ENCODE measurements at regions not wholly inside any gene's neighbourhood (a gene's known extent, or its start where the extent isn't known, plus 50 kb on each side); places are given as distances from the start of the nearest gene placed in this dataset.

DNA sequence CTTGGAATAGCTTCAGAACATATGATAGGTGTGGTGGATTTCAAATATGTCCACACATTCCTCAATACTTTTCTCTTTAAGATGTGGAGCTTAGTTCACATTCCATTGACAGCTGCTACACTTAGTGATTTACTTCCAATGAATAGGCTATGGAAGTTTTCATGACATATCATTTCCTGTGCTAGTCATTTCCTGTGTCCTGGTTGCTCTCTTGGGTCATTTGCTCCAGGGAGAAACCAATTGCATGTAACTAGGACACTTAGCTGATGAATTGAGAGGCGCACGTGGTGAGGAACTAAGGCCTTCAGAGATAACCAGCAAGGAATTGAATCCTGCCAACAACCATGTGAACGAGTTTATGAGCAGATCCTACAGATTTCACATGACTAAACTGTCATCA lies 120.9 kb downstream of the SLC17A6 start:
- H3K27ac Mint-ChIP-seq (ENCODE audit: unreplicated experiment), result no peak overlapping the region
- DNase-seq (ENCODE audit: low read depth, low spot score), result no peak
- TF ChIP-seq, protein P1, sequence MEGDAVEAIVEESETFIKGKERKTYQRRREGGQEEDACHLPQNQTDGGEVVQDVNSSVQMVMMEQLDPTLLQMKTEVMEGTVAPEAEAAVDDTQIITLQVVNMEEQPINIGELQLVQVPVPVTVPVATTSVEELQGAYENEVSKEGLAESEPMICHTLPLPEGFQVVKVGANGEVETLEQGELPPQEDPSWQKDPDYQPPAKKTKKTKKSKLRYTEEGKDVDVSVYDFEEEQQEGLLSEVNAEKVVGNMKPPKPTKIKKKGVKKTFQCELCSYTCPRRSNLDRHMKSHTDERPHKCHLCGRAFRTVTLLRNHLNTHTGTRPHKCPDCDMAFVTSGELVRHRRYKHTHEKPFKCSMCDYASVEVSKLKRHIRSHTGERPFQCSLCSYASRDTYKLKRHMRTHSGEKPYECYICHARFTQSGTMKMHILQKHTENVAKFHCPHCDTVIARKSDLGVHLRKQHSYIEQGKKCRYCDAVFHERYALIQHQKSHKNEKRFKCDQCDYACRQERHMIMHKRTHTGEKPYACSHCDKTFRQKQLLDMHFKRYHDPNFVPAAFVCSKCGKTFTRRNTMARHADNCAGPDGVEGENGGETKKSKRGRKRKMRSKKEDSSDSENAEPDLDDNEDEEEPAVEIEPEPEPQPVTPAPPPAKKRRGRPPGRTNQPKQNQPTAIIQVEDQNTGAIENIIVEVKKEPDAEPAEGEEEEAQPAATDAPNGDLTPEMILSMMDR (conservative IDR thresholded peaks at IDR 0.05), result no peak
- H3K9me3 Mint-ChIP-seq, result peaks cover 2% of the 10 kb centered on the region
- peaks cover 2% of the 10 kb centered on the region for H3K36me3 Mint-ChIP-seq (ENCODE audit: low read depth)
- no peak overlapping the region for H3K4me3 Mint-ChIP-seq
- no peaks in the 10 kb centered on the region for H3K27me3 Mint-ChIP-seq (ENCODE audit: low read depth)
- H3K4me1 Mint-ChIP-seq, result peaks cover 34% of the 10 kb centered on the region

DNA sequence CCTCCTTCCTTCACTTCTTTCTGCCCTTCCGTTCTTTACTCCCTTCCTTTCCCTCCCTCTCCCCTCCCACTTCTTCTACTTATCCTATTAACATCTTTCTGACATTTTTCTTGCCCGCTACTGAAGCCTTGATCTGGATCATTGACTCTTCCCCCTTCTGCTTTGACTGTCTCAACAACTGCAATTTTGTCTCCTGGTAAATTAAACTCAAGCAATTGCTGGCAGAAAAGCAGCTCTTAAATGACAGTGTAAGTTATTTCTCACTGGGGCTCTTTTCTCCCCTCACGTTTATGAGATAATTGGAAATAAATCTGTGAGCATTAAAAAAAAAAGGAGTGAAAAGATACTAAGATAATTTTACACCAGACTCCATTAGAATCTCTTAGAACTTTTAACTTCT lies 120.0 kb downstream of the SLC17A6 start:
- Mint-ChIP-seq H3K27ac (ENCODE audit: unreplicated experiment) (no peak overlapping the region), H3K4me3 (no peak overlapping the region), H3K27me3 (ENCODE audit: low read depth) (no peaks in the 10 kb centered on the region), H3K9me3 (peaks cover 2% of the 10 kb centered on the region), H3K4me1 (peaks cover 34% of the 10 kb centered on the region), H3K36me3 (ENCODE audit: low read depth) (peaks cover 2% of the 10 kb centered on the region)
- TF ChIP-seq, protein P1 (conservative IDR thresholded peaks at IDR 0.05), result no peak
- DNase-seq (ENCODE audit: low read depth, low spot score), result no peak

DNA sequence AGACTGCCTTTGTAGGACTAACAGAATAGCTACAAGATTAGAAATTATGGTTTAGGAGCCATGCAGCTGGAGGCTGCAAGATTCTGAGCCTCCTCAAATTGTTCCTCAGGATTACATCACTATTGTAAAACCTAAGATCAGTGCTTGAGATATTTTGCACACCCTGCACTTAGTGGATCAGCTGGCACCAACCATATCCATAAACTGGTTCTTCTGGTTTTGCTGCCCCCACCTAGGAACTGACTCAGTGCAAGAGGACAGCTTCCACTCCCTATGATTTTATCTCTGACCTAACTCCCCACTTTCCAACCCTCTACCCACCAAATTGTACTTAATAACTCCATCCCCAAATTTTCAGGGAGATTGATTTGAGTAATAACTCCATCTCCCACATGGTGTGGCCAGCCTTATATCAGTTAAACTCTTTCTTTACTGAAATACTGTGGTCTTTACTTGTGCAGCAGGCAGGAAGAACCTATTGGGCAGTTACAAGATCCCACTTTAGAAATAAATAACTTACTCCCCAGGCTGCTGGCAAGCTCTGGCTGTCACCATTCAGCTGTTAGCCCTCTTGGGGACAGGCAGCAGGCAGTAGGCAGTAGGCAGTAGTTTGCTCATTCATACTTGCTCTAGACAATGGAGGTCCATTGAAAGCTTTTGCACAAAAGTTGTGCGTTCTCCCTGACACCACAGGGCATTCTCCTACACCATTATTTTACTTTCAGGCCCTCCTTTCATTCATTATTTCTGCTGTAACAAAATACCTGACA lies 119.0 kb downstream of the SLC17A6 start:
- Mint-ChIP-seq H3K36me3 (ENCODE audit: low read depth) (peaks cover 2% of the 10 kb centered on the region), H3K9me3 (peaks cover 2% of the 10 kb centered on the region), H3K27ac (ENCODE audit: unreplicated experiment) (no peak overlapping the region), H3K4me3 (no peak overlapping the region), H3K4me1 (peaks cover 29% of the 10 kb centered on the region), H3K27me3 (ENCODE audit: low read depth) (no peaks in the 10 kb centered on the region)
- no peak for DNase-seq (ENCODE audit: low read depth, low spot score)
- TF ChIP-seq, protein P1 (conservative IDR thresholded peaks at IDR 0.05), result no peak

DNA sequence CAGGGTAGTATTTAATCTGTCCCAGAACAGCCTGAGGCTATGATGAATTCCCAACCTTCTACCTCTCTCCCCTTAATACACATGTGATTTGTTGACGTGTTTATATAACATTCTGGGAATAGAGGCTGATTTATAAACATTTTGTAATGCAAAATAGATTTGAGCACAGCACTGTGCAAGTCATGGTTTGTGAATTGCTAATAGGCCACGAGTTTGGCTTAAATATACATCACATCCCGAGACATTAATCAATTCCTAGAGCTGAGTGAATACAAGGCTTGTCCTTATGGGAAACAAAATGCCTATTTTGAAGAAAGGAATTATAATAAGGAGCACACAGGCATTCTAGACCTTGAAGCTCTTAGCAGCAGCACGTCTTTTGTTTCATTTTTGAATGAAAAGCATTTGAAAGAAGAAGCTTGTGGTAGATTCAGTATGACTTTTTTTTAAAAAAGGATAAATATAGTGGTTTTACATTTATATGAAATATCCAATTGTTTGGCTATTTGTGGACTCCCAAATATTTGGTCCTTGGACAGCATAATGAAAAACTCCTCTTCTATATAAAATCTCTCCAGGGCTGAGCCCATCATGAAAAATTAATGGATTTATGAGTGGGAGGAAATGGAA lies 116.4 kb downstream of the SLC17A6 start:
- H3K27me3 Mint-ChIP-seq (ENCODE audit: low read depth), result no peaks in the 10 kb centered on the region
- no peaks in the 10 kb centered on the region for H3K36me3 Mint-ChIP-seq (ENCODE audit: low read depth)
- peaks cover 29% of the 10 kb centered on the region for H3K4me1 Mint-ChIP-seq
- no peak for DNase-seq (ENCODE audit: low read depth, low spot score)
- no peaks in the 10 kb centered on the region for H3K9me3 Mint-ChIP-seq
- H3K27ac Mint-ChIP-seq (ENCODE audit: unreplicated experiment), result no peak overlapping the region
- H3K4me3 Mint-ChIP-seq, result no peak overlapping the region
- TF ChIP-seq, protein P1 (conservative IDR thresholded peaks at IDR 0.05), result no peak

DNA sequence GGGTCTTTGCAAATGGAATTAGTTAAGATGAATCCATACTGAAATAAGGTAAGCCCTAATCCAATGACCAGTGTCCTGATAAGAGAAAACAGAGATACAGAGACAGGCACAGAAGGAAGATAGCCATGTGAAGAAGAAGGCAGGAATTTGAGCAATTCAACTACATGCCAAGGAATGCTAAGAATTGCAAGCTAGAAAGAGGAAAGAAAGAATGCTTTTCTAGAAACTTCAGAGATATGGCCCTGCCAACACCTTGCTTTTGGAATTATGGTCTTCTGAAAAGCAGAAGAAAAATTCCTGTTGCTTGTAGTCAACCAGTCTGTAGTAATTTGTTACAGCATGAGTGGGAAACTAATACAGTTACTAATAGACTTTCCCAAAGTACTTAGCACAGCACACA lies 111.3 kb downstream of the SLC17A6 start:
- Mint-ChIP-seq H3K36me3 (ENCODE audit: low read depth) (no peaks in the 10 kb centered on the region), H3K4me1 (peaks cover 4% of the 10 kb centered on the region), H3K27ac (ENCODE audit: unreplicated experiment) (no peak overlapping the region), H3K4me3 (no peak overlapping the region), H3K27me3 (ENCODE audit: low read depth) (no peaks in the 10 kb centered on the region), H3K9me3 (no peaks in the 10 kb centered on the region)
- DNase-seq (ENCODE audit: low read depth, low spot score), result no peak
- TF ChIP-seq, protein P1 (conservative IDR thresholded peaks at IDR 0.05), result no peak
